ENCODE measurements at regions not wholly inside any gene's neighbourhood (a gene's known extent, or its start where the extent isn't known, plus 50 kb on each side); places are given as distances from the start of the nearest gene placed in this dataset.

- no peak for DNase-seq (ENCODE audit: low spot score)
- ATAC-seq: no peak
These were observed 112.8 kb upstream of the ATF7IP start for GRCh38 chr12:14252697-14253096.

- ATAC-seq (no peak), DNase-seq (ENCODE audit: low spot score) (no peak)
These were observed 112.0 kb upstream of the ATF7IP start for GRCh38 chr12:14253496-14253895.

GRCh38 chr12:14254781-14255180 is 110.7 kb upstream of the ATF7IP start:
- no peak for DNase-seq (ENCODE audit: low spot score)
- no peak for ATAC-seq

GRCh38 chr12:14256121-14256520 is 109.4 kb upstream of the ATF7IP start:
- DNase-seq (ENCODE audit: low spot score) (no peak), ATAC-seq (no peak)

GRCh38 chr12:14256555-14257169 is 108.8 kb upstream of the ATF7IP start:
- peak; percentile 62 for ATAC-seq

GRCh38 chr12:14257303-14257733 is 108.2 kb upstream of the ATF7IP start:
- no peak for ATAC-seq

More at GRCh38 chr12:14256555-14257169, 108.8 kb upstream of the ATF7IP start:
- DNase-seq (ENCODE audit: low spot score): peak; percentile 78

GRCh38 chr12:14257734-14258574 is 107.5 kb upstream of the ATF7IP start:
- DNase-seq (ENCODE audit: low spot score): peak; percentile 98
- peak; percentile 88 for ATAC-seq

More at GRCh38 chr12:14257303-14257733, 108.2 kb upstream of the ATF7IP start:
- DNase-seq (ENCODE audit: low spot score): no peak

GRCh38 chr12:14258575-14258940 is 106.9 kb upstream of the ATF7IP start:
- DNase-seq (ENCODE audit: low spot score): no peak

GRCh38 chr12:14259481-14260010 is 105.9 kb upstream of the ATF7IP start:
- DNase-seq (ENCODE audit: low spot score): no peak
- ATAC-seq: no peak

More at GRCh38 chr12:14258575-14258940, 106.9 kb upstream of the ATF7IP start:
- no peak for ATAC-seq

GRCh38 chr12:14260011-14260993 is 105.2 kb upstream of the ATF7IP start:
- ATAC-seq: peak; percentile 4
- peak; percentile 77 for DNase-seq (ENCODE audit: low spot score)

- DNase-seq (ENCODE audit: low spot score) (no peak), ATAC-seq (no peak)
These were observed 104.4 kb upstream of the ATF7IP start for GRCh38 chr12:14261096-14261495.

GRCh38 chr12:14261861-14262260 is 103.6 kb upstream of the ATF7IP start:
- no peak for ATAC-seq

GRCh38 chr12:14262771-14263511 is 102.5 kb upstream of the ATF7IP start:
- DNase-seq (ENCODE audit: low spot score): no peak
- ATAC-seq: no peak

More at GRCh38 chr12:14261861-14262260, 103.6 kb upstream of the ATF7IP start:
- no peak for DNase-seq (ENCODE audit: low spot score)

GRCh38 chr12:14263742-14264141 is 101.7 kb upstream of the ATF7IP start:
- ATAC-seq: no peak
- DNase-seq (ENCODE audit: low spot score): no peak

- DNase-seq (ENCODE audit: low spot score) (no peak), ATAC-seq (no peak)
These were observed 101.2 kb upstream of the ATF7IP start for GRCh38 chr12:14264316-14264715.

- no peak for ATAC-seq
These were observed 100.7 kb upstream of the ATF7IP start for GRCh38 chr12:14264778-14265177.

GRCh38 chr12:14268120-14268515 is 97.4 kb upstream of the ATF7IP start:
- no peak for DNase-seq (ENCODE audit: low spot score)
- ATAC-seq: no peak

More at GRCh38 chr12:14264778-14265177, 100.7 kb upstream of the ATF7IP start:
- DNase-seq (ENCODE audit: low spot score): no peak

- ATAC-seq (no peak), DNase-seq (ENCODE audit: low spot score) (no peak)
These were observed 95.1 kb upstream of the ATF7IP start for GRCh38 chr12:14270392-14270791.

- no peak for DNase-seq (ENCODE audit: low spot score)
- ATAC-seq: peak; percentile 53
These were observed 92.2 kb upstream of the ATF7IP start for GRCh38 chr12:14272956-14273912.
